AG04450 (cell line): ENCODE measurements at regions not wholly inside any gene's neighbourhood (a gene's known extent, or its start where the extent isn't known, plus 50 kb on each side); places are given as distances from the start of the nearest gene placed in this dataset.

Source experiments
- CTCF ChIA-PET: fragments of 300-600, 350-600 bp; formaldehyde crosslinking; extraction: SDS; loops from one replicate; lab custom pipeline; 2022; ENCODE audit warnings: antibody characterized with exemption, inconsistent platforms; lab: Charles Lee
- POLR2A ChIA-PET: fragments of 350-600 bp; formaldehyde crosslinking; extraction: SDS; loops from one replicate; lab custom pipeline; 2021; ENCODE audit warnings: antibody characterized with exemption, inconsistent platforms; lab: Yijun Ruan, JAX
- DNase-seq: peaks from one replicate; pipeline ENCODE4 v3.0.0-alpha.2; 2011; ENCODE audit warnings: low read depth, low spot score
- H3K27ac ChIP-seq: one replicate; pipeline ENCODE4 v1.5.1; 2012; ENCODE audit warnings: low read depth, low read length, control low read depth
- H3K27me3 ChIP-seq: one replicate; pipeline ENCODE4 v1.6.0; 2012; ENCODE audit warnings: low read length; ENCODE audit not compliant: control insufficient read depth, insufficient read depth
- H3K4me3 ChIP-seq: 2 replicates; pipeline ENCODE4 v1.5.1; 2011; ENCODE audit warnings: mild to moderate bottlenecking, low read depth, low read length, control low read depth
- H3K9me3 ChIP-seq: 2 replicates; pipeline ENCODE4 v1.5.1; 2012; ENCODE audit warnings: low read length; ENCODE audit not compliant: control insufficient read depth, insufficient read depth
- TF ChIP-seq, protein P1 (sequence below): IDR thresholded peaks from 2 replicates; pipeline ENCODE4 v1.5.1; 2011; ENCODE audit warnings: low read depth, low read length, control low read depth, inconsistent platforms

DNA sequence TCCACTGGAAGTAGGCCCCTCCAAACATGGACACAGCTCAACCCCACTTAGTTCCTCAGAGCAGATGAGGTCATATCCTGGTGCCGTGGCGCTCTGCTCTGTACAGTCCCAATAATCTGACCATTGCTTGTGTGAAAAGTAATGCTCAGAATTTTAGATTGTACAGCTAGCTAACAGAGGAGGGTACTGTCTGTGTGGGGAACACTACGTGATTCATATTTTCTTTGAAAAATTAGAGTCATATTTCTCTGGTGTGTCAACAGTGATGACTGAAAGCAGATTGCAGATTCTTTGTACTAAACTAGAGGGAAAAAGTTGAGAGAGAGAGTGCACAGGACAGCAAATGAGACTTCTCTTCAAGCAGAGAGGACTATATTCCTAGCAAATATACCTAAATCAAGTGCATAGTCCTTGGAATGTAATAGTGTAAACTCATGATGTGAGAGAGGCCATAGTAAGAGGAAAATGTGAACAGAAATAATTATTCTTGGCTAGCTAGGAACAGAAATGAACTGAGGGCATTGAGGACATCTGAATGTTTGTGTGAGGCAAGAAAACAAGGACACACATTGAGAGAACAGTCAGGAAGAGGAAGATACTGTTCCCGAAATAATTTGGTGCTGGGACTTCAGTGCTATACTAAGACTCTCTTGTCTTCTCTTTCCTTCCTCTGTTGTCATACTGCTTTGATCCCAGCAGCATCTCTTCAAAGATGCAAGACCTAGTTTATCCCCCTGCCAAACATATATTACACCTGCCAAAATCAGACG, 157.0 kb upstream of the RND3 start:
- no peak for DNase-seq
- Histone ChIP-seq H3K9me3 (no peaks in the 10 kb centered on the region), H3K4me3 (no peak overlapping the region), H3K27me3 (no peaks in the 10 kb centered on the region), H3K27ac (peak overlapping the region; percentile 71)
- TF ChIP-seq, protein P1, sequence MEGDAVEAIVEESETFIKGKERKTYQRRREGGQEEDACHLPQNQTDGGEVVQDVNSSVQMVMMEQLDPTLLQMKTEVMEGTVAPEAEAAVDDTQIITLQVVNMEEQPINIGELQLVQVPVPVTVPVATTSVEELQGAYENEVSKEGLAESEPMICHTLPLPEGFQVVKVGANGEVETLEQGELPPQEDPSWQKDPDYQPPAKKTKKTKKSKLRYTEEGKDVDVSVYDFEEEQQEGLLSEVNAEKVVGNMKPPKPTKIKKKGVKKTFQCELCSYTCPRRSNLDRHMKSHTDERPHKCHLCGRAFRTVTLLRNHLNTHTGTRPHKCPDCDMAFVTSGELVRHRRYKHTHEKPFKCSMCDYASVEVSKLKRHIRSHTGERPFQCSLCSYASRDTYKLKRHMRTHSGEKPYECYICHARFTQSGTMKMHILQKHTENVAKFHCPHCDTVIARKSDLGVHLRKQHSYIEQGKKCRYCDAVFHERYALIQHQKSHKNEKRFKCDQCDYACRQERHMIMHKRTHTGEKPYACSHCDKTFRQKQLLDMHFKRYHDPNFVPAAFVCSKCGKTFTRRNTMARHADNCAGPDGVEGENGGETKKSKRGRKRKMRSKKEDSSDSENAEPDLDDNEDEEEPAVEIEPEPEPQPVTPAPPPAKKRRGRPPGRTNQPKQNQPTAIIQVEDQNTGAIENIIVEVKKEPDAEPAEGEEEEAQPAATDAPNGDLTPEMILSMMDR = no peak
- POLR2A ChIA-PET = no interaction called here
- CTCF ChIA-PET = no interaction called here

DNA sequence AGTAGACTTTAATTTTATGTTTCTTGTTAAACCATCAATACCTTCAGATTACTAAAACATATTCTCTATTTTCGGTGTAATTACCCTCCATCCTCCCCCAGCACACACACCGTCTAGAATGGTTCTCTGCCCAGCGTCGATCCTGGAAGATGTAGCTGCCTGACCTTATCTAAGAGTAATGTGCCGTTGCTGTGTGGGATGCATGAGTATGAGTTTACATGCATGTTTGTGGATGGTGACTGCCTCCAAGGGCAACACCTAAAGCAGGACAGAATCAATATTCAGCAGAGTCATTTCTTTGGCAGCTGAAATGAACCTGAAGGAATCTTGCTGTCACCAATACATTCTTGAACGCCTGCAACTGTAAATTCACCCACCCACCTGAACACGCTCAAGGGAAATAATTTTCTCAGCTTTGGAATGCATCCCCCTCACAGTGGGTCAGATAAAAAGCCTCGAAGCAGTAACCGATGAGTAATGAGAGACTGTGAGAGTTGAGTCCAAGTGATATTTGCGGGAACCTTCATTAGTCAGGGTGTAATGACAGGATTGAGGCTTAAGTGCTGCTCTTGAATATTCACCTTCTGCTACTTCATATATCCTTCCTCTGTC, 155.8 kb upstream of the RND3 start:
- no peaks in the 10 kb centered on the region for H3K9me3 ChIP-seq
- no peak overlapping the region for H3K4me3 ChIP-seq
- CTCF ChIA-PET = no interaction called here
- H3K27me3 ChIP-seq = no peaks in the 10 kb centered on the region
- no peak for DNase-seq
- no peak overlapping the region for H3K27ac ChIP-seq
- TF ChIP-seq, protein P1 = no peak
- POLR2A ChIA-PET = no interaction called here

DNA sequence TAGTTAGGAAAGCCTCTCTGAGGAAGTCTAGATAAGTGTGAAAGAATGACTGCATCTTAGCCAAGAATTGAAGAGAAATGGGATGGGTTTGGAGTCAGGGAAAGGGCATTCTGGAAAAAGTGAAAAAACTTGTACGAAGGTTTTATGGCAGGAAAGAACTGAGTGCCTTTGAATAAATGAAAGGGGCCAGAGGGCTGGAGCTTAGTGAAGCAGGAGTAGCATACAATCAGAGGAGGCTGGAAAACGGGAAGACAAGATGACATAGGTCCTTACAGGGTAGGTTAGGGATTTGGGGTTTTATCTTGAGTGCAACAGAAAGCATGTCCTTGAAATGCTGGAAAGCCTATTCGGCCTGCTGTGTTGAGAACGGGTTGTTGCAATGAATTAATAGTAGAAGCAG, 152.6 kb upstream of the RND3 start:
- POLR2A ChIA-PET = no interaction called here
- Histone ChIP-seq H3K4me3 (peak overlapping the region; percentile 11; the same call in 1 of the 2 replicates), H3K27ac (no peak overlapping the region), H3K9me3 (no peaks in the 10 kb centered on the region), H3K27me3 (no peaks in the 10 kb centered on the region)
- TF ChIP-seq, protein P1 = no peak
- DNase-seq = no peak
- CTCF ChIA-PET = no interaction called here

DNA sequence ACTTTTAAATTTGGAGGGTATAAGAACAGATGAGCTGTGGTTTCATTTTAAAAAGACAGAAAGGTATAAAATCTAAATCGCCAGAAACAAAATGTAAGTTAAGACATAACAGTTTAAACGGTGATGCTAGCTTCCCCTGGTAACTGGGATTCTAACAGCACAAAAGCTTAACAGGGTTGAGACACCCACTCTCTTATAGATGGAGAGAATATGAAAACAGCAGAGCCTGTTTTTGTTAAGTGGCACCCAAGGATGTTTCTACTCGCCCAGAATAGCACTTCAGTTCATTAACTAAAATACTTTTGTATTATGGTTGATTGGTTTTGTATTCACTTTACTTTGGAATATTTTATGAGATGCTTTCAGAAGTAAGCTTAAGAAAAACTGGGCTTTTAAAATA, 151.9 kb upstream of the RND3 start:
- DNase-seq = no peak
- Histone ChIP-seq H3K4me3 (no peak overlapping the region), H3K9me3 (no peaks in the 10 kb centered on the region), H3K27me3 (no peaks in the 10 kb centered on the region), H3K27ac (no peak overlapping the region)
- TF ChIP-seq, protein P1 = no peak
- POLR2A ChIA-PET = interaction anchor here (0.8 kb wide), 1 partner anchor 153 kb away, joined by 6 read pairs; no protein-coding TSS in a partner anchor
- CTCF ChIA-PET = no interaction called here

DNA sequence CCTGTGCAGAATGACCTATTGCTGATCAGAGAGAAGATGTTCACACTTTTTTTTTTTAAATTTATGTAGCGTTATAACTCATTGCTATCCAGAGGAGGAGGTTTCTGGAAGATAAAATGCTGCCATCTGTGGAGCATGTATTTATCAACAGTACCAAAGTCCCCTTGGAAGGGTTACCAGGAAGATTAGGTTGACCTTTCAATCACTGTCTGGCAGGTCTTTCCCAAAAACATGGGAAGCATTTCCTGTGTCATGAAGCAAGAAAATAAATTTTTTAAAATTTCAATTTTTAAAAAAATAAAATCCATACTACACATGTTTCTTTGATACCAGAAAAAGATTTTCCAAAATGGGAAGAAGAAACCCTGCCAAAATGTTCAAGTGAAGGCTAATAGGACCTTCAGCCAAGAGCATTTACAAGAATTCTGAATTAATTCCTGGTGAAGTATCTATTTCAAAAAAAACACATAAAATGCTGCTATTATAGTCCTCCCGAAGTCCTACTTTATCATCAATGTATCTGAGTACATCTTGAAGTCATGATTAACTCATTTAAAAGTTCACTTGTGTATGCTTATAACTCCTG, 143.9 kb upstream of the RND3 start:
- DNase-seq = no peak
- Histone ChIP-seq H3K9me3 (no peaks in the 10 kb centered on the region), H3K27ac (no peak overlapping the region), H3K4me3 (no peak overlapping the region), H3K27me3 (no peaks in the 10 kb centered on the region)
- TF ChIP-seq, protein P1 = no peak
- CTCF ChIA-PET = interaction anchor here (0.6 kb wide), 1 partner anchor 381 kb away, joined by 4 read pairs; no protein-coding TSS in a partner anchor
- POLR2A ChIA-PET = no interaction called here
